ENCODE measurements at regions not wholly inside any gene's neighbourhood (a gene's known extent, or its start where the extent isn't known, plus 50 kb on each side); places are given as distances from the start of the nearest gene placed in this dataset.

DNA sequence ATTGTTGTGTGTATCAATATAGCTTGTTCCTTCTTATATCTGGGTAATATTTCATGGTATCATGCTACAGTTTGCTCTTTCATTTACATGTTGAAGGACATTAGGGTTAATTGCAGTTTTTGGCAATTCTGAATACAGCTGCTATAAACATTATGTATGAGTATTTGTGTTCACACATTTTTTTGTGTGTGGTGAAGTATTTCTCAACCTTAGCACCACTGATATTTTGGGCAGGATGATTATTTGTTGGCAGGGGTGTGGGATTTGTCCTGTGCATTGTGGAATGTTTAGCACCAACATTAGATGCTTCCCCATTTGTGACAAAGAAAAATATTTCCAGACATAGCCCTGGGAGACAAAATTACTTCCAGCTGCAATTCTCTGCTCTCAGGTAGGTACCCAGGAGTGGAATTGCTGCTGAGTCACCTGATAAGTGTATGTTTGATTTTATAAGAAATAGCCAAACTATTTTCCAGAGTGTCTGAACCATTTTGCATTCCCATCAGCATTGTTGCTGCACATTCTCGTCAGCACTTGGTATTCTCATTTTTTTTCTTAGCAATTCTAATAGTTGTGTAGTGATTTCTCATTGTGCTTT is 128.2 kb downstream of the SNX19 start:
- no peak for TF ChIP-seq POLR2AphosphoS5 (IDR thresholded peaks at IDR 0.05; ENCODE audit: low read depth, low read length)
- TF ChIP-seq, protein P1, sequence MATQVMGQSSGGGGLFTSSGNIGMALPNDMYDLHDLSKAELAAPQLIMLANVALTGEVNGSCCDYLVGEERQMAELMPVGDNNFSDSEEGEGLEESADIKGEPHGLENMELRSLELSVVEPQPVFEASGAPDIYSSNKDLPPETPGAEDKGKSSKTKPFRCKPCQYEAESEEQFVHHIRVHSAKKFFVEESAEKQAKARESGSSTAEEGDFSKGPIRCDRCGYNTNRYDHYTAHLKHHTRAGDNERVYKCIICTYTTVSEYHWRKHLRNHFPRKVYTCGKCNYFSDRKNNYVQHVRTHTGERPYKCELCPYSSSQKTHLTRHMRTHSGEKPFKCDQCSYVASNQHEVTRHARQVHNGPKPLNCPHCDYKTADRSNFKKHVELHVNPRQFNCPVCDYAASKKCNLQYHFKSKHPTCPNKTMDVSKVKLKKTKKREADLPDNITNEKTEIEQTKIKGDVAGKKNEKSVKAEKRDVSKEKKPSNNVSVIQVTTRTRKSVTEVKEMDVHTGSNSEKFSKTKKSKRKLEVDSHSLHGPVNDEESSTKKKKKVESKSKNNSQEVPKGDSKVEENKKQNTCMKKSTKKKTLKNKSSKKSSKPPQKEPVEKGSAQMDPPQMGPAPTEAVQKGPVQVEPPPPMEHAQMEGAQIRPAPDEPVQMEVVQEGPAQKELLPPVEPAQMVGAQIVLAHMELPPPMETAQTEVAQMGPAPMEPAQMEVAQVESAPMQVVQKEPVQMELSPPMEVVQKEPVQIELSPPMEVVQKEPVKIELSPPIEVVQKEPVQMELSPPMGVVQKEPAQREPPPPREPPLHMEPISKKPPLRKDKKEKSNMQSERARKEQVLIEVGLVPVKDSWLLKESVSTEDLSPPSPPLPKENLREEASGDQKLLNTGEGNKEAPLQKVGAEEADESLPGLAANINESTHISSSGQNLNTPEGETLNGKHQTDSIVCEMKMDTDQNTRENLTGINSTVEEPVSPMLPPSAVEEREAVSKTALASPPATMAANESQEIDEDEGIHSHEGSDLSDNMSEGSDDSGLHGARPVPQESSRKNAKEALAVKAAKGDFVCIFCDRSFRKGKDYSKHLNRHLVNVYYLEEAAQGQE (IDR thresholded peaks at IDR 0.05; ENCODE audit: insufficient read depth in 1 of 2, low read depth in 2 of 2, low read length in 2 of 2) = no peak

Data from PFSK-1 (cell line).